Left lung (tissue), 4 donors: ENCODE measurements at regions not wholly inside any gene's neighbourhood (a gene's known extent, or its start where the extent isn't known, plus 50 kb on each side); places are given as distances from the start of the nearest gene placed in this dataset.

Source experiments
- ATAC-seq: fragments of 200-7000 bp; cut with Tn5 transposase; one replicate; pipeline ENCODE4 v1.9.1; 2020; ENCODE audit warnings: moderate library complexity
- DNase-seq, 4 donors: peaks; one replicate each; pipeline ENCODE4 v3.0.0-alpha.2; 2013 to 2020
- H3K27ac ChIP-seq, 2 donors: fragments of 200-600 bp; sonication (generic) in 1 of 2; one replicate each; pipeline versions ENCODE4 v1.5.0 to v1.8.0; 2020 to 2021
- H3K27me3 ChIP-seq, 2 donors: fragments of 200-600 bp; sonication (generic) in 1 of 2; one replicate each; pipeline versions ENCODE4 v1.5.0 to v1.8.0; 2020 to 2021
- H3K36me3 ChIP-seq, 2 donors: fragments of 200-600 bp; sonication (generic) in 1 of 2; one replicate each; pipeline versions ENCODE4 v1.5.0 to v1.8.0; 2020 to 2021
- H3K4me1 ChIP-seq, 2 donors: fragments of 200-600 bp; one replicate each; pipeline ENCODE4 v1.8.0; 2021
- H3K4me3 ChIP-seq, 2 donors: fragments of 200-600 bp; sonication (generic) in 1 of 2; one replicate each; pipeline versions ENCODE4 v1.5.0 to v1.8.0; 2020 to 2021; ENCODE audit warnings: mild to moderate bottlenecking in 1 of 2
- H3K9me3 ChIP-seq, 2 donors: fragments of 200-600 bp; sonication (generic) in 1 of 2; one replicate each; pipeline versions ENCODE4 v1.5.0 to v1.8.0; 2020 to 2021
- CTCF ChIP-seq, 2 donors: fragments of 200-600 bp; sonication (generic) in 1 of 2; IDR thresholded peaks; one replicate each; pipeline versions ENCODE4 v1.5.0 to v1.8.0; 2021; ENCODE audit warnings: antibody characterized with exemption in 2 of 2
- intact Hi-C, 2 donors: fragments of 100-400 bp; cut with DNase I; formaldehyde crosslinking; loops; one replicate each; pipeline versions ENCODE4 v1.11.2 to v1.14.2; 2022
- donor health status: DM: no; HTN: yes; CAD: no.
- donor health status: DM: no; HTN: no; CAD: no.

- Histone ChIP-seq H3K36me3 (no peaks in the 10 kb centered on the region), H3K4me3 (no peak overlapping the region), H3K9me3 (peaks cover 0 to 3% of the 10 kb centered on the region in 2 donors), H3K27ac (no peak overlapping the region), H3K4me1 (peaks cover 0 to 39% of the 10 kb centered on the region in 2 donors), H3K27me3 (no peaks in the 10 kb centered on the region)
- TF ChIP-seq CTCF (IDR thresholded peaks at IDR 0.05), result no peak
- no peak for DNase-seq
- ATAC-seq, result no peak
- intact Hi-C loops, result no loop called here
Measured at GRCh38 chr7:101731502-101732084, 85.8 kb upstream of the CUX1 start.

- H3K27me3 ChIP-seq, result no peaks in the 10 kb centered on the region
- ATAC-seq (peak; percentile 88), DNase-seq (peak; percentile 62 to 86 (median 74))
- no peaks in the 10 kb centered on the region for H3K36me3 ChIP-seq
- peak overlapping the region; percentile 14 to 87 for H3K27ac ChIP-seq
- peaks cover 0 to 29% of the 10 kb centered on the region in 2 donors for H3K4me1 ChIP-seq
- H3K4me3 ChIP-seq, result peak overlapping the region in 1 of 2 donors; percentile 39
- H3K9me3 ChIP-seq, result peaks cover 0 to 3% of the 10 kb centered on the region in 2 donors
- TF ChIP-seq CTCF (IDR thresholded peaks at IDR 0.05), result no peak
- intact Hi-C loops, result no loop called here
Measured at GRCh38 chr7:101733713-101734475, 83.5 kb upstream of the CUX1 start.

GRCh38 chr7:101736084-101736483, 81.3 kb upstream of the CUX1 start:
- Histone ChIP-seq H3K27ac (no peak overlapping the region), H3K4me1 (peaks cover 0 to 33% of the 10 kb centered on the region in 2 donors), H3K9me3 (peaks cover 0 to 3% of the 10 kb centered on the region in 2 donors), H3K36me3 (no peaks in the 10 kb centered on the region), H3K27me3 (no peaks in the 10 kb centered on the region), H3K4me3 (no peak overlapping the region)
- DNase-seq, result no peak
- no peak for TF ChIP-seq CTCF (IDR thresholded peaks at IDR 0.05)
- no peak for ATAC-seq
- intact Hi-C loops, result no loop called here

- Histone ChIP-seq H3K27ac (no peak overlapping the region), H3K9me3 (peaks cover 0 to 3% of the 10 kb centered on the region in 2 donors), H3K36me3 (no peaks in the 10 kb centered on the region), H3K27me3 (peaks cover 0 to 21% of the 10 kb centered on the region in 2 donors), H3K4me1 (peaks cover 0 to 44% of the 10 kb centered on the region in 2 donors), H3K4me3 (no peak overlapping the region)
- ATAC-seq, result peak; percentile 28
- intact Hi-C loops, result no loop called here
- no peak for TF ChIP-seq CTCF (IDR thresholded peaks at IDR 0.05)
- DNase-seq, result no peak
Measured at GRCh38 chr7:101739775-101740398, 77.5 kb upstream of the CUX1 start.
